H1 (cell line): ENCODE measurements at regions not wholly inside any gene's neighbourhood (a gene's known extent, or its start where the extent isn't known, plus 50 kb on each side); places are given as distances from the start of the nearest gene placed in this dataset.

Experiments used
- BACH1 ChIP-seq: IDR thresholded peaks from 2 replicates; pipeline ENCODE4 v1.6.1; 2012; ENCODE audit warnings: low read length, improper control_type of control experiment
- EZH2 ChIP-seq: fragments of 200-600 bp; sonication (generic); IDR thresholded peaks from 2 replicates; pipeline ENCODE4 v1.7.1; 2012; ENCODE audit warnings: low read depth, mild to moderate bottlenecking, moderate library complexity, low read length, inconsistent platforms; ENCODE audit not compliant: severe bottlenecking
- NRF1 ChIP-seq: IDR thresholded peaks from 2 replicates; pipeline ENCODE4 v1.6.1; 2011; ENCODE audit warnings: mild to moderate bottlenecking, low read depth, low read length, improper control_type of control experiment
- RXRA ChIP-seq: IDR thresholded peaks from 2 replicates; pipeline ENCODE4 v1.6.1; 2011; ENCODE audit warnings: low read depth, mild to moderate bottlenecking, low read length, moderate library complexity; ENCODE audit not compliant: insufficient read depth
- SIN3A ChIP-seq, 2 experiments: IDR thresholded peaks in 1 of 2; conservative IDR thresholded peaks in 1 of 2; 2 replicates each; pipeline ENCODE4 v1.6.1; 2011 to 2012; ENCODE audit warnings: low read length in 2 of 2, improper control_type of control experiment in 1 of 2, low read depth in 1 of 2, mild to moderate bottlenecking in 1 of 2
- TF ChIP-seq, protein P1 (sequence below): IDR thresholded peaks from 2 replicates; pipeline ENCODE4 v1.6.1; 2012; ENCODE audit warnings: low read length, inconsistent platforms

- TF ChIP-seq NRF1: no peak
- TF ChIP-seq EZH2: no peak
- TF ChIP-seq RXRA: no peak
- no peak for TF ChIP-seq BACH1
- TF ChIP-seq, protein P1, sequence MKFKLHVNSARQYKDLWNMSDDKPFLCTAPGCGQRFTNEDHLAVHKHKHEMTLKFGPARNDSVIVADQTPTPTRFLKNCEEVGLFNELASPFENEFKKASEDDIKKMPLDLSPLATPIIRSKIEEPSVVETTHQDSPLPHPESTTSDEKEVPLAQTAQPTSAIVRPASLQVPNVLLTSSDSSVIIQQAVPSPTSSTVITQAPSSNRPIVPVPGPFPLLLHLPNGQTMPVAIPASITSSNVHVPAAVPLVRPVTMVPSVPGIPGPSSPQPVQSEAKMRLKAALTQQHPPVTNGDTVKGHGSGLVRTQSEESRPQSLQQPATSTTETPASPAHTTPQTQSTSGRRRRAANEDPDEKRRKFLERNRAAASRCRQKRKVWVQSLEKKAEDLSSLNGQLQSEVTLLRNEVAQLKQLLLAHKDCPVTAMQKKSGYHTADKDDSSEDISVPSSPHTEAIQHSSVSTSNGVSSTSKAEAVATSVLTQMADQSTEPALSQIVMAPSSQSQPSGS: no peak
- no peak for TF ChIP-seq SIN3A (conservative IDR thresholded peaks at IDR 0.05 in 1 of 2, IDR thresholded peaks at IDR 0.05 in 1 of 2; ENCODE audit: low read depth in 1 of 2, low read length in 2 of 2)
Measured at GRCh38 chr11:28726432-28726831, 618.2 kb downstream of the METTL15 start (continued).
